HFF-Myc (cell line): ENCODE measurements at regions not wholly inside any gene's neighbourhood (a gene's known extent, or its start where the extent isn't known, plus 50 kb on each side); places are given as distances from the start of the nearest gene placed in this dataset.
"Not testable (repeated sequence)": the region's sequence is repeated elsewhere in the genome, so short reads cannot be mapped to it uniquely, and the experiment has no call there.

ENCODE experiments used
- DNase-seq: peaks from one replicate; pipeline ENCODE4 v3.0.0-alpha.2; 2011; ENCODE audit warnings: low read depth; ENCODE audit errors: extremely low read depth
- H3K4me3 ChIP-seq: replicated peaks from 2 replicates; pipeline ENCODE4 v1.5.1; 2011; ENCODE audit warnings: low read depth, mild to moderate bottlenecking, control low read depth, low read length
- CTCF ChIP-seq: IDR thresholded peaks from 2 replicates; pipeline ENCODE4 v1.5.1; 2012; ENCODE audit warnings: mild to moderate bottlenecking, low read depth, low read length, control low read depth; ENCODE audit errors: missing control alignments

- DNase-seq = no peak
- no peak for TF ChIP-seq CTCF
- no peak overlapping the region for H3K4me3 ChIP-seq
Measured at GRCh38 chr2:16389611-16390010, 276.0 kb downstream of the CYRIA start.

- DNase-seq = not testable (repeated sequence)
Measured at GRCh38 chr2:16388199-16388830, 277.3 kb downstream of the CYRIA start.

GRCh38 chr2:16387461-16387984 is 278.1 kb downstream of the CYRIA start:
- no peak for DNase-seq
- H3K4me3 ChIP-seq = no peak overlapping the region
- TF ChIP-seq CTCF = no peak

More at GRCh38 chr2:16388199-16388830, 277.3 kb downstream of the CYRIA start:
- H3K4me3 ChIP-seq = not testable (repeated sequence)

- no peak for TF ChIP-seq CTCF
- no peak for DNase-seq
- H3K4me3 ChIP-seq = no peak overlapping the region
Measured at GRCh38 chr2:16386431-16386830, 279.2 kb downstream of the CYRIA start.

GRCh38 chr2:16386031-16386430 is 279.6 kb downstream of the CYRIA start:
- no peak overlapping the region for H3K4me3 ChIP-seq
- no peak for TF ChIP-seq CTCF
- no peak for DNase-seq

GRCh38 chr2:16385341-16385740 is 280.3 kb downstream of the CYRIA start:
- TF ChIP-seq CTCF = no peak
- DNase-seq = no peak
- H3K4me3 ChIP-seq = no peak overlapping the region

GRCh38 chr2:16383411-16383810 is 282.2 kb downstream of the CYRIA start:
- H3K4me3 ChIP-seq = no peak overlapping the region
- TF ChIP-seq CTCF = no peak
- DNase-seq = no peak
